Spleen (tissue), 11 donors: ENCODE measurements at regions not wholly inside any gene's neighbourhood (a gene's known extent, or its start where the extent isn't known, plus 50 kb on each side); places are given as distances from the start of the nearest gene placed in this dataset.

Experiments used
- DNase-seq: peaks from one replicate; pipeline ENCODE4 v3.0.0-alpha.2; 2020
- H3K27ac ChIP-seq, 8 donors: fragments of 200-600 bp; sonication (generic) in 7 of 8; 1 replicate in 4 of 8; 2 replicates in 4 of 8; pipeline versions ENCODE4 v1.5.0 to v1.8.0; 2016 to 2021; ENCODE audit warnings: inconsistent platforms in 4 of 8, mild to moderate bottlenecking in 4 of 8, moderate library complexity in 1 of 8
- H3K27me3 ChIP-seq, 7 donors: fragments of 200-600 bp; sonication (generic) in 6 of 7; replicated peaks in 1 of 7; 1 replicate in 4 of 7; 2 replicates in 3 of 7; pipeline versions ENCODE4 v1.5.0 to v1.8.0; 2016 to 2021; ENCODE audit warnings: inconsistent platforms in 3 of 7, mild to moderate bottlenecking in 1 of 7
- H3K36me3 ChIP-seq, 6 donors: fragments of 200-600 bp; sonication (generic) in 5 of 6; 1 replicate in 4 of 6; 2 replicates in 2 of 6; pipeline versions ENCODE4 v1.5.0 to v1.8.0; 2016 to 2021; ENCODE audit warnings: inconsistent platforms in 2 of 6
- H3K4me1 ChIP-seq, 6 donors: fragments of 200-600 bp; sonication (generic) in 5 of 6; 1 replicate in 3 of 6; 2 replicates in 3 of 6; pipeline versions ENCODE4 v1.5.0 to v1.8.0; 2016 to 2021; ENCODE audit warnings: inconsistent platforms in 3 of 6
- H3K4me3 ChIP-seq, 8 donors: fragments of 200-600 bp; sonication (generic) in 7 of 8; 1 replicate in 4 of 8; 2 replicates in 4 of 8; pipeline versions ENCODE4 v1.5.0 to v1.8.0; 2016 to 2021; ENCODE audit warnings: inconsistent platforms in 4 of 8, mild to moderate bottlenecking in 4 of 8, moderate library complexity in 2 of 8
- H3K9me3 ChIP-seq, 8 donors: fragments of 200-600 bp; sonication (generic) in 7 of 8; 1 replicate in 4 of 8; 2 replicates in 4 of 8; pipeline versions ENCODE4 v1.5.0 to v1.8.0; 2016 to 2021; ENCODE audit warnings: inconsistent platforms in 4 of 8
- POLR2A ChIP-seq, 3 donors: fragments of 450-650 bp; IDR thresholded peaks; one replicate each; pipeline ENCODE4 v1.5.1; 2017; ENCODE audit warnings: antibody characterized with exemption in 3 of 3, mild to moderate bottlenecking in 1 of 3
- POLR2AphosphoS5 ChIP-seq, 3 donors: sonication (generic); formaldehyde crosslinking; IDR thresholded peaks; one replicate each; pipeline ENCODE4 v1.5.1; 2017; ENCODE audit warnings: antibody characterized with exemption in 3 of 3
- WGBS, 5 donors: extraction: QIAGEN DNeasy Blood & Tissue Kit in 3 of 5; methylation state at CpG; one replicate each; pipeline versions ENCODE4 v1.1.5 to v1.1.7; 2013 to 2018; 5-methylcytosine and 5-hydroxymethylcytosine counted together
- intact Hi-C: fragments of 100-400 bp; cut with DNase I; formaldehyde crosslinking; loops from one replicate; pipeline ENCODE4 v1.15.0; 2023; ENCODE audit warnings: low total_unique reads
- TF ChIP-seq, protein P1 (sequence below), 11 experiments: fragments of 200-600 bp in 7 of 11; fragments of 450-650 bp in 4 of 11; sonication (generic) in 4 of 11; IDR thresholded peaks in 8 of 11; conservative IDR thresholded peaks in 3 of 11; 1 replicate in 7 of 11; 2 replicates in 4 of 11; pipeline versions ENCODE4 v1.4.0 to v1.8.0; 2016 to 2021; ENCODE audit warnings: antibody characterized with exemption in 11 of 11, inconsistent platforms in 4 of 11, mild to moderate bottlenecking in 1 of 11
- donor health status: healthy with polysubstance abuse.
- donor health status: DM: no; HTN: no; CAD: no; lungs with moderate emphysema.
- donor health status: DM: no; HTN: no; CAD: no.
- donor health status: Bipolar disorder and iron deficiency.
- donor health status: healthy.
- donor health status: DM: no; HTN: no; CAD: no.
- donor health status: DM: yes; HTN: yes; CAD: no.

DNA sequence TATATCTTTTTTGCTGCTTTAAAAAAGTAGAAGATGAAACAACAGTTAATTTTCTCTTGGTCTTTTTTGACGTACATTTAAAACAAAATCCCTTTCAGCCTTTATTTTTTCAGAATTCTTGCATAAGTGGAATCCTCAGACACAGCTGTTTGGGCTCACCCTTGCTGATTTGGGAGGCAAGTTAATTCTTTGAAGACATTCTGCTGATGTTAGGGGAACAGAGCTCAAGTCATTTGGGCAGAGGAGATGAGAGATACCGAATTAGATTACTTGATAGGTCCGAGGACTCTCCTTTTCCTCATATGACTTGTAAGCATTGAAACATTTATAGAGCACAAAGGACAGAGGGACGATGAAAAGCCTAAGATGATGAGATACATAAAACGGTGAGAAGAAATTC is 567.9 kb upstream of the CITED2 start:
- TF ChIP-seq POLR2A (IDR thresholded peaks at IDR 0.05) = no peak
- no peak for TF ChIP-seq POLR2AphosphoS5 (IDR thresholded peaks at IDR 0.05)
- TF ChIP-seq, protein P1, sequence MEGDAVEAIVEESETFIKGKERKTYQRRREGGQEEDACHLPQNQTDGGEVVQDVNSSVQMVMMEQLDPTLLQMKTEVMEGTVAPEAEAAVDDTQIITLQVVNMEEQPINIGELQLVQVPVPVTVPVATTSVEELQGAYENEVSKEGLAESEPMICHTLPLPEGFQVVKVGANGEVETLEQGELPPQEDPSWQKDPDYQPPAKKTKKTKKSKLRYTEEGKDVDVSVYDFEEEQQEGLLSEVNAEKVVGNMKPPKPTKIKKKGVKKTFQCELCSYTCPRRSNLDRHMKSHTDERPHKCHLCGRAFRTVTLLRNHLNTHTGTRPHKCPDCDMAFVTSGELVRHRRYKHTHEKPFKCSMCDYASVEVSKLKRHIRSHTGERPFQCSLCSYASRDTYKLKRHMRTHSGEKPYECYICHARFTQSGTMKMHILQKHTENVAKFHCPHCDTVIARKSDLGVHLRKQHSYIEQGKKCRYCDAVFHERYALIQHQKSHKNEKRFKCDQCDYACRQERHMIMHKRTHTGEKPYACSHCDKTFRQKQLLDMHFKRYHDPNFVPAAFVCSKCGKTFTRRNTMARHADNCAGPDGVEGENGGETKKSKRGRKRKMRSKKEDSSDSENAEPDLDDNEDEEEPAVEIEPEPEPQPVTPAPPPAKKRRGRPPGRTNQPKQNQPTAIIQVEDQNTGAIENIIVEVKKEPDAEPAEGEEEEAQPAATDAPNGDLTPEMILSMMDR (IDR thresholded peaks at IDR 0.05 in 8 of 11, conservative IDR thresholded peaks at IDR 0.05 in 3 of 11) = no peak
- no peak for DNase-seq
- peaks cover 0 to 9% (median 1%) of the 10 kb centered on the region in 6 donors for H3K4me1 ChIP-seq
- peak overlapping the region in 3 of 8 donors; percentile 2 to 29 (median 4) for H3K27ac ChIP-seq
- intact Hi-C loops = no loop called here
- 77 to 91% (median 83%) methylated on average over 5 of the region's 5 CpGs for WGBS, 5 donors
- H3K27me3 ChIP-seq = no peaks in the 10 kb centered on the region
- no peak overlapping the region for H3K4me3 ChIP-seq
- no peaks in the 10 kb centered on the region for H3K9me3 ChIP-seq
- H3K36me3 ChIP-seq = no peaks in the 10 kb centered on the region

DNA sequence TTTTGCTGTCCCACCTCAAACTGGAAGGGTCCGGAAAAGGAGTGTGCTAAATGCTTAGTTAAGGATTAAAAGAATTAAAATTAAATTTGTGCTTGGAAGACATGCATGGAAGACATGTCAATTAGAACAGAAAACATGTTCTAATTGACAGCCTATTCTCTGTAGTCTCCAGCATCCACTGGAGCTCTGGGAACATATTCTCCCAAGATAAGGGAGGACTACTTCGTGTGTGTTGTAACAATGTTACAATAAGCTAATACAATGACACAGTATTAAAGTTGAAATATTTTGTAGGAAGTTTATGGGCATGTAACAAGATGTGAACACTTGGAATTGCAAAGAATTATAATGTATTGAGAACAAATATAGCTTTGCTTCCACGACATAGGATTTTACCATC is 567.4 kb upstream of the CITED2 start:
- TF ChIP-seq POLR2AphosphoS5 (IDR thresholded peaks at IDR 0.05) (no peak), POLR2A (IDR thresholded peaks at IDR 0.05) (no peak)
- TF ChIP-seq, protein P1 (IDR thresholded peaks at IDR 0.05 in 8 of 11, conservative IDR thresholded peaks at IDR 0.05 in 3 of 11) = no peak
- no peak overlapping the region for H3K4me3 ChIP-seq
- no peaks in the 10 kb centered on the region for H3K9me3 ChIP-seq
- H3K4me1 ChIP-seq = peaks cover 0 to 9% (median 1%) of the 10 kb centered on the region in 6 donors
- no peak for DNase-seq
- intact Hi-C loops = no loop called here
- peak overlapping the region in 5 of 8 donors; percentile 10 to 58 (median 43) for H3K27ac ChIP-seq
- H3K27me3 ChIP-seq = no peaks in the 10 kb centered on the region
- no peaks in the 10 kb centered on the region for H3K36me3 ChIP-seq
- 19 to 93% (median 24%) methylated on average over 3 of the region's 3 CpGs for WGBS, 5 donors

DNA sequence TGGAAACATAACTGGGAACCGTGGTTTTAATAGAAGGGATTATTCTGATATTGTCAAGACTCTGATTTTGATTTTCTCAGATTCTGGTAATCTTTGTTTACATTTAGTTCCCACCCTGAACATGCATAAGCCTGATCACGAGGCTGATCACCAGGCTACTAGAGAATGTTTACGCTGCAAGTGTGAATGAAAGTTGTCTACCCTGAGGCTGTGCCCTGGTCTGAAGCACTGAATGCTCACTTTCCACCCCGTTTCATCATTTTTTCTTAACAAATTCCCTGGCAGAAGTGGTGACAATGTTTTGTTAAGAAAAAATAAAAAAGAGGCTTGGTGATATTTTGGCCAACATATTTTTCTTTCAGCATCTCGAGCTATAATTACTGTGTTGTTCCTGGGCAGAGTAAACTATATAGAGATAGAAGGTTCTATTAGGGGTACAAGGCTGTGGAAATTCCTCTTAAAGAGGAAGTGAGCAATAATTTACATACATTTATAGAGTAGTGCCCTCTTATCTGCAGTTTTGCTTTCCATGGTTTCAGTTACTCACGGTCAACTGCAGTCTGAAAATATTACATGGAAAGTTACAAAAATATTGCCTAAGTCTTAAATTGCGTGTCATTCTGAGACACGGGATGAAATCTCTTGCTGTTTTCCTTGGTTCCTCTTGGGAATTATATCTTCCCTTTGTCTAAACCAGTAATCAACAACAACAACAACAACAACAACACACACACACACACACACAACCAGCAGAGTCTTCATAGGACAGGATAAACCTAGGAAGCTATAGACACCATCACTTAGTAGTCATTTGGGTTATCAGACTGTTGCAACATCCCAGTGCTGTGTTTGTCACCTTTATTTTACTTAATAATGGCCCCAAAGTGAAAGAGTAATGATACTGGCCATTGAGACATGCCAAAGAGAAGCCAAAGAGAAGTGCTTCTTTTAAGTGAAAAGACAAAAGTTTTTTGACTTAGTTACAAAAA is 566.6 kb upstream of the CITED2 start:
- Histone ChIP-seq H3K4me3 (no peak overlapping the region), H3K27ac (peak overlapping the region in 5 of 8 donors; percentile 10 to 58 (median 43)), H3K27me3 (no peaks in the 10 kb centered on the region), H3K4me1 (peaks cover 0 to 9% (median 1%) of the 10 kb centered on the region in 6 donors), H3K36me3 (no peaks in the 10 kb centered on the region), H3K9me3 (no peaks in the 10 kb centered on the region)
- DNase-seq = no peak
- intact Hi-C loops = no loop called here
- WGBS, 5 donors = 49 to 71% (median 53%) methylated on average over 8 of the region's 8 CpGs
- TF ChIP-seq POLR2AphosphoS5 (IDR thresholded peaks at IDR 0.05) = no peak
- TF ChIP-seq, protein P1 (IDR thresholded peaks at IDR 0.05 in 8 of 11, conservative IDR thresholded peaks at IDR 0.05 in 3 of 11) = no peak
- no peak for TF ChIP-seq POLR2A (IDR thresholded peaks at IDR 0.05)
